ENCODE measurements at regions not wholly inside any gene's neighbourhood (a gene's known extent, or its start where the extent isn't known, plus 50 kb on each side); places are given as distances from the start of the nearest gene placed in this dataset.
"Not testable (repeated sequence)": the region's sequence is repeated elsewhere in the genome, so short reads cannot be mapped to it uniquely, and the experiment has no call there.

DNA sequence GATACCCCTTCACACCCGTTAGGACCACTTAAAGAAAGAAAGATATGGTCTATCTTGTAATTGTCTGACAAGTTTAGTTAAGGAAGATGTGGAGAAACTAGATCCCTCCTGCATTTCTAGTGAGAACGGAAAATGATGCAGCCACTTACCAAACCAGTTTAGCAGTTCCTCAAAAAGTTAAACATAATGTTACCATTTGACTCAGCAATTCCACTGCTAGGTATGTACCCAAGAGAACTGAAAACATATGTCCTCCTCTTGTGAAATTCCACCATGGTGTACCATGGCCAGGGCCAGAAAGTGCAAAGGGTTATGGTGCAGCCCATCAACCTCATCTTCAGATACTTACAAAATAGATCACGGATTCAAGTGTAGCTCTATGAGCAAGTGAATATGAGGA is 79.0 kb upstream of the ID2 start:
- Histone ChIP-seq H2AFZ (no peak overlapping the region), H3K36me3 (ENCODE audit: low read depth) (no peaks in the 10 kb centered on the region), H3K9ac (no peak overlapping the region), H3K27me3 (replicated peaks; ENCODE audit: insufficient read depth) (no peaks in the 10 kb centered on the region), H3K4me3 (no peak overlapping the region), H3K79me2 (ENCODE audit: insufficient read depth) (no peaks in the 10 kb centered on the region), H3K27ac (no peak overlapping the region), H3K4me2 (ENCODE audit: unreplicated experiment) (no peak overlapping the region), H4K20me1 (ENCODE audit: insufficient read depth) (no peaks in the 10 kb centered on the region), H3F3A (ENCODE audit: insufficient read depth) (peaks cover 18% of the 10 kb centered on the region; the same call in 1 of the 2 replicates), H3K4me1 (ENCODE audit: insufficient read depth) (peaks cover 31% of the 10 kb centered on the region), H3K9me2 (ENCODE audit: insufficient read depth) (no peaks in the 10 kb centered on the region), H3K9me3 (ENCODE audit: low read depth) (no peaks in the 10 kb centered on the region)
- in situ Hi-C loops (cut with MboI) = no loop called here
- DNase-seq = peak; percentile 14
- no peak for TF ChIP-seq EZH2 (IDR thresholded peaks at IDR 0.05; ENCODE audit: insufficient read depth, poor library complexity, severe bottlenecking)
- no peak for TF ChIP-seq EZH2phosphoT487 (IDR thresholded peaks at IDR 0.05; ENCODE audit: insufficient read depth, low read depth)
- whole genome bisulfite sequencing, 2 experiments (ENCODE audit: low coverage in 1 of 2, low lambda C conversion rate in 2 of 2, missing lambda C conversion rate in 2 of 2) = 72 to 77% methylated on average over 3 of the region's 3 CpGs

DNA sequence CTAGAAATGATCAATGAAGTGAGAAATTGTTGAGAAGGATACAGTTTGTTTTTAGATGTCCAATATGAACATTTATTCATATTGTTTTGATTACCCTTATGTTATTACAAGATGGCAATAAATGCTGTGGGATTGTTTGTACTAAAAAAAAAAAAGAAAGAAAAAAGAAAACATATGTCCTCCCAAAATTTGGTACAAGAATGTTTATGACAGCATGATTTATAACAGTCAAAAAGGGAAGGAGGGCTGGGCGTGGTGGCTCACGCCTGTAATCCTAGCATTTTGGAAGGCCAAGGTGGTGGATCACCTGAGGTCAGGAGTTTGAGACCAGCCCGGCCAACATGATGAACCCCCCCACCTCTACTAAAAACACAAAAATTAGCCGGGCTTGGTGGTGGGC is 78.5 kb upstream of the ID2 start:
- 72 to 77% methylated on average over 4 of the region's 4 CpGs for WGBS, 2 experiments (ENCODE audit: low coverage in 1 of 2, low lambda C conversion rate in 2 of 2, missing lambda C conversion rate in 2 of 2)
- Histone ChIP-seq H3K4me1 (ENCODE audit: insufficient read depth) (peaks cover 33% of the 10 kb centered on the region), H3F3A (ENCODE audit: insufficient read depth) (peaks cover 23% of the 10 kb centered on the region; the same call in 1 of the 2 replicates)
- H3K27ac ChIP-seq; H3K79me2 ChIP-seq (ENCODE audit: insufficient read depth); H2AFZ ChIP-seq; DNase-seq; H3K36me3 ChIP-seq (ENCODE audit: low read depth); H3K4me3 ChIP-seq; H3K4me2 ChIP-seq (ENCODE audit: unreplicated experiment); H3K27me3 ChIP-seq (replicated peaks; ENCODE audit: insufficient read depth); in situ Hi-C loops (cut with MboI); H3K9me3 ChIP-seq (ENCODE audit: low read depth); H4K20me1 ChIP-seq (ENCODE audit: insufficient read depth); H3K9ac ChIP-seq; H3K9me2 ChIP-seq (ENCODE audit: insufficient read depth): not testable (repeated sequence)

- H3K9me3 ChIP-seq (ENCODE audit: low read depth) = no peaks in the 10 kb centered on the region
- H3F3A ChIP-seq (ENCODE audit: insufficient read depth) = peaks cover 28% of the 10 kb centered on the region; the same call in 1 of the 2 replicates
- H3K9ac ChIP-seq = no peak overlapping the region
- no peak overlapping the region for H3K4me3 ChIP-seq
- no peak for DNase-seq
- no peak overlapping the region for H3K4me2 ChIP-seq (ENCODE audit: unreplicated experiment)
- no peaks in the 10 kb centered on the region for H4K20me1 ChIP-seq (ENCODE audit: insufficient read depth)
- no peak for TF ChIP-seq EZH2phosphoT487 (IDR thresholded peaks at IDR 0.05; ENCODE audit: insufficient read depth, low read depth)
- TF ChIP-seq EZH2 (IDR thresholded peaks at IDR 0.05; ENCODE audit: insufficient read depth, poor library complexity, severe bottlenecking) = no peak
- no peaks in the 10 kb centered on the region for H3K36me3 ChIP-seq (ENCODE audit: low read depth)
- H2AFZ ChIP-seq = no peak overlapping the region
- H3K4me1 ChIP-seq (ENCODE audit: insufficient read depth) = peaks cover 32% of the 10 kb centered on the region
- no peaks in the 10 kb centered on the region for H3K9me2 ChIP-seq (ENCODE audit: insufficient read depth)
- H3K79me2 ChIP-seq (ENCODE audit: insufficient read depth) = no peaks in the 10 kb centered on the region
- no peaks in the 10 kb centered on the region for H3K27me3 ChIP-seq (replicated peaks; ENCODE audit: insufficient read depth)
- 82 to 91% methylated on average over 2 of the region's 2 CpGs for WGBS, 2 experiments (ENCODE audit: low coverage in 1 of 2, low lambda C conversion rate in 2 of 2, missing lambda C conversion rate in 2 of 2)
- in situ Hi-C loops (cut with MboI) = no loop called here
- no peak overlapping the region for H3K27ac ChIP-seq
Observed at GRCh38 chr2:8604262-8604661, 77.6 kb upstream of the ID2 start.

- Histone ChIP-seq H2AFZ (no peak overlapping the region), H3K9me2 (ENCODE audit: insufficient read depth) (no peaks in the 10 kb centered on the region), H3K9me3 (ENCODE audit: low read depth) (no peaks in the 10 kb centered on the region), H3K4me1 (ENCODE audit: insufficient read depth) (peaks cover 32% of the 10 kb centered on the region), H3K27me3 (replicated peaks; ENCODE audit: insufficient read depth) (no peaks in the 10 kb centered on the region), H3K36me3 (ENCODE audit: low read depth) (no peaks in the 10 kb centered on the region), H3K4me2 (ENCODE audit: unreplicated experiment) (peak overlapping the region; percentile 21), H3K27ac (peak overlapping the region; percentile 54), H3F3A (ENCODE audit: insufficient read depth) (peaks cover 28% of the 10 kb centered on the region; the same call in 1 of the 2 replicates), H3K4me3 (no peak overlapping the region), H3K9ac (no peak overlapping the region), H3K79me2 (ENCODE audit: insufficient read depth) (no peaks in the 10 kb centered on the region), H4K20me1 (ENCODE audit: insufficient read depth) (no peaks in the 10 kb centered on the region)
- DNase-seq = peak; percentile 72
- in situ Hi-C loops (cut with MboI) = no loop called here
- TF ChIP-seq EZH2phosphoT487 (IDR thresholded peaks at IDR 0.05; ENCODE audit: insufficient read depth, low read depth) = no peak
- no peak for TF ChIP-seq EZH2 (IDR thresholded peaks at IDR 0.05; ENCODE audit: insufficient read depth, poor library complexity, severe bottlenecking)
- 37 to 45% methylated on average over 8 of the region's 8 CpGs for WGBS, 2 experiments (ENCODE audit: low coverage in 1 of 2, low lambda C conversion rate in 2 of 2, missing lambda C conversion rate in 2 of 2)
Observed at GRCh38 chr2:8605351-8606065, 76.3 kb upstream of the ID2 start.

Measured in GM23248 (cell line).